Inflammatory macrophage (primary cell): ENCODE measurements at regions not wholly inside any gene's neighbourhood (a gene's known extent, or its start where the extent isn't known, plus 50 kb on each side); places are given as distances from the start of the nearest gene placed in this dataset.
A peak's percentile ranks its signal among the peaks of the same experiment; 100 is the strongest.

ENCODE experiments used
- DNase-seq, 2 donors: peaks; one replicate each; pipeline ENCODE4 v3.0.0-alpha.2; 2020 to 2022

DNA sequence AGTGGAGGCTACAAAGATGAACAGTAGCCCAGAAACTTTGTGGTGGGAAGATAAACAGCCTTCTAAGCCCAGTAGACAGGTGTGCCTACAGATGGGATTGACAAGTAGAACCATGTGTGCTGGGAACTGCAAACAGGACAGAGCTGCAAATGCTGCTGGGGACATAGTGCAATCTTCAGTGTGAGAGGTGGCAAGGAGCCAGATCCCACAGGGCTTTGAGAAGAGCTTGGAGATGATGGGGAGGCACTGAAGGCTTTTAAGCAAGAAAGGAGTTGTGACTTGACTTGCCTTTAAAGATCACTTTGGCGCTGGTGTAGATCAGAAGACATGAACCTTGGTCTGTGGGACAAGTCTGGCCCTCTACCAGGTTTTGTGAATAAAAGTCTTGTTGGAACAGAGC, 675.2 kb downstream of the ACTL7B start:
- DNase-seq, result no peak

DNA sequence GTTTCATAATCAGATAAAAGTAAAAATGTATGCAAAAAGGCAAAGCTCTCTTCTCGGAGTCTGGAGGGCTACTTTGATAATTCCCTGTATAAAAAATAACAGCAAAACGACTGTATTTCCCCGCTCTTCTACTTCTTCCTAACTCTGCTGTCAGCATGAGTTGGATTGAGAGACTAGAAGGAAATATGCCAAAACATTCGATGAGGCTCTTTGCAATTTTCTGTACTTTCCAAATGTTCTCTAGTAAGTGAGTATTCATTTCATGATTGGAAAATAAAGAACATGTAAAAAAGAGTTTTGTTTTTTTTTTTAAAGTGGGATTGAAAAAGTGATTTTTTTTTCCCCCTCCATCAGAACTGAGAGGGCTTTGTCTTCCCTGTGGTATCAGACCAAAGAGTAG, 677.5 kb downstream of the ACTL7B start:
- DNase-seq, result no peak

DNA sequence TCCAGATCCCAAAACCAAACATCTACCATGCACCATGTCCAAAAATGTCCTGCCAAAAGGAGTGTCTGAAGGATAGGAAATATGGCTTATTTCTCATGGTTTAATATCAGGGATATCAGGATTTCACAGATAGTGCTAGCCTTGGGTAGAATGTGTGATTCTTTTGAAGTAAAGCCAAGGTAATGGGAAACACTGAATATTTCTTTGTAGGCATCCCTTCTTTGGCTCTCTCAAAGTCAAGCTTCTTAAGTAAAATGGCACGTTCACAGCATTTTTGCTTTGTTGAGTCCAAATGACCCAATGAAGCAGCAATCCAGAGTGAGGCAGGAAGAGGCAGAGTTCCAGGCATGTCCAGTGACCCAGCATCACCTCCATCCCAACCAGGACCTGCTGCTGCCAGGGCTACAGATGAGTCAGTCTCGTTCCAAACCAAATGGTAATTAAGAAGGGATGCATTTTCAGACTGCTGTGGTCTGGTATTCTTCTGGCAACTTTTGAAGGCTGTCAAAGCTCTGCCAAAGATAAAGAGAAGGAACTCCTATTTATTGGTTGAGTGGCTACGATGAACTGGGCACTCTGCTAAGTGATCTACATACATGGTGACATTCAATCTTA, 678.8 kb upstream of the KLF4 start:
- DNase-seq, result no peak

DNA sequence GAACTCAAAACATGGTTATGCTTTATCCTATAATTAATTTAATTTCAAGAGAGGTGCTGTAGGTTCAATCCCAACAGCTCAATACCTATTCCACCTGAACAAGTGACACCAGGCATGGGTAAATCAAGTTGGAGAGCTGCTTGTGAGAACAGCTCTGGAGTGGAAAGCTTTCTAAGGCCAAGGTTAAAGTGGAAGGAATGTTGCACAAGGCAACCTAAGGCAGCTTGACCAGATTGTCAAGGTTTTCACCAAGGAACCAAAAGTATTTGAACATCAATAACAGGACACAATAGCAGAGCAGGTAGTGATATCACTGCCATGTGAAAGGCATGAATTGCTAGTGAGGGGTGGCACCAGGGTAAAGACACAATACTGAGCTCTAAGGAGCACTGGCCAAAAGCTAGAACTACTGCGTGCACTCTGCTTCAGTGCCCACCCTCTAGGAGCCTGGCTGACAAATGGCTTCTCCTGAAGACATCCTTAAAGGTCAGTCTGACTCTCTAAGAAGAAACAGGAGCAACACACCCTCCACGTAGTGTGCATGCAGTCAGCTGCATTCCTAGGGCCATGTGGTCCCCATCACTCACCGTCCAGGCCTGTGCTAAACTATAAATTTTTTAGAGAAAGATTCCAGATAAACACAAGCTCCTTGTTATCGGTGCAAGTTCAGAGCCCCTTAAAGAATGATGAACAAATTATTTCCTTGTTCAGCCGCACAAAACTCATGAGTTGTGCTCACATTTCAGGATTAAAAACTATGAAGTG, 677.7 kb upstream of the KLF4 start:
- no peak for DNase-seq

DNA sequence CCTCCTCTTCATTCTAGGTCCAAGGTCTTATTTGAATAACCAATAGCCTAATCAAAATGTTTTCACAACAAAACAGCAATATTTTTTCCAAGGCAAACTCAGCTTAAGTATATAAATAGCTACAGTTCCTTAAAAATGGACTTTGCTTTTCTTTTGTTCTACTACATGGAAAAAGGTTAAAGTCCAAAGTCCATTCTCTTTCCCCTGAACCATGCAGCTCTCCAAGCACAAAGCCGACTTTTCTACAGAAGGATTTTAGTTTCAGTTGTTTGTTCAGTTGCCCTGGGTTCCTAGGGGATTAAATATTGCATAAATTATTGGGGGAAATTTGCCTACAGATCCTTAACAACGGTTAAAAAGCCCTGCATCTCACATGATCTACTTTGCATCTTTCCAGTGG, 677.0 kb upstream of the KLF4 start:
- no peak for DNase-seq

DNA sequence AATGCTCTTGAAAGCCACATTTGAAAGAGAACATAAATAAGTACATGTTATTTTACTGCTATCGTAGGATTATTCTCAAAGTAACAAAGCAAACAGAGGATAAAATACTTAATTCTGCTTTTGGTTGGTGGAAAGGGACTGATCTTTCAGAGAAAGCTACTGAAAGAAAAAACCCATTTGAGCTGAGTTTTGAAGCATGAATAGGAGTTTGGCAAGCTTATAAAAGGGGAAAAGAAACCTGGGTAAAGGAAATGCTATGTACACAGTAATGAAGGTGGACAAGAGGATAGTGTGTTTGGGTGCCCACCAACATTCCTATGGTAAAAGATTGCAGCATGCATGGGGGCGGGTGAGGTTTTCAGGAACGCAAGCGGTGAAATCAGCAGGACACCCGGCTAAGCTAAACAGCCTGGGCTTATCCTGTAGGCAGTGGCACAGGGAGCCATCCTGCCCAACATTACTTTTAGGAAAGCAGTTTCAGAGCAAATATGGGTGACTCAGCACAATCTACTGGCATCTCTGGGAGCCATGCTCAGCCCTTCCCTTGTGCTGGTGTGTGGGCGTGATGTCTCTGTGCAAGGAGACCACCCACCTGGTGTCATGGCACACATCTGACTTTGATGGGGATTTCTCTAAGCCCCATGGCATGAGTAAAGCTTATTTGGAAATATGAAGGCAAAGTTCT, 673.9 kb upstream of the KLF4 start:
- peak; percentile 28 to 60 for DNase-seq

DNA sequence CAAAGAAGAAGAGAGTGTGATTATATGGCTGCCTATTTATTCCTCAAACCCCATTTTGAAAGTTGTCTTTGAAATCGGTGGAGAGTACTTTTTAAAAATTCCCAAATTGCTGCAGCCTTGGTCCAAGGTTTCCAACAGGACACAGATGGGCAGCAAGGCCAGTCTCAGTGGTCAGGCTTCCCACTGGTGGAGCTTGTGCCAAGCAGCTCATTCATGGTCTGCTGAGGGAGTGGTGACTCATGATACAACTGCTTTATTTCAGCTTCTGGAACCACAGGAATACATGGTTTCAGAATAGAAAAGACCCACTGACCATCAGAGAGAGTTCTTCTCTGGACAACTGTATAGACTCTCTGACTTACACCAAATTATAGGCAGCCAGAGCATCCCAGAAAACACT, 673.1 kb upstream of the KLF4 start:
- peak in 1 of 2 donors; percentile 24 for DNase-seq

DNA sequence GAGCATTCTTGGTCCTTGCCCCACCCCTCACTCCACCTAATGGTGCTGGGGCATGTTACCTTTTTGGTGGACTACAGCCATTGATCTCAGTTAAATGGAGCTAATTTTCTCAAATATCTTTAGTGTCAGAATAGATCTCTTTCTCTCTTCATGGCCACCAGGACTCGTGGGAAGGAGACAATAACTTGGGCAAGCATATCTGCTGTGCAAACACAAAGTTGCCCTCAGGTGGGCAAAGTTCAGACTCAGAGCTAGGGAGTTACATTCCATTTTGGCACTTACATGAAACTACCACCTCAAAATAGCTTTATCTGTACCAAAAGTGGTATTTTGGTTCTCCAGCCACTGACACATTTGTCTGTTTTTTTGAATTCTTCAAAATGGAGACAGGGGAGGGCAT, 671.9 kb upstream of the KLF4 start:
- no peak for DNase-seq

DNA sequence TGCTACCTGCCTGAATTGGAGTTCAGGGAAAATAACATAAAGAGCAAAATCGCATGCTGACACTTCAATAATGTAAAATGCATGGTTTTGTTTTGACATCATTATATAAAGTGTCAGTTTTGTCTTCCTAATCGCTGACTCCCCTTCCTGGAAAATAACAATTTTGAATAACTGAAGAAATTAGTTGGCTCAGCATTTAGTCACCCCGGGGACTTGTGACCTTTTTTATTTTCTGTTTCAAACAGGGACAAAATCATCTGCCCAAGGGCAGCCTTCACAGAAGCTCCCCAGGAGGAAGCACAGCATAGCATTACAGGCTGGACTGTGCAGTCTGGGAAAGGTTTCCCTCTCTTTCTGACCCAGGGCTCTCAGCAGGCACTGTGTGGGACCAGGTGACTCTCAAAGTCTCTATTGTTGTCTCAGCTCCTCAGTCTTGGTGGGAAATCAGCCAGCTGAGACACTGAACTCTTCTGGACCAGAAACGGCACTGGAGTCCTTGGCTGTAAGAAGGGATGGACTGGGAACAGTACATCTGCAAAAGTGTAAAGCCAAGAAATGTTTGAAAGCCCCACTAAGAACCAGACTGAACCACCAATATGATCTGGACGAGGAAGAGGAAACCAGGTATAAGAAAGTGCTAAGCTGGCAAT, 671.3 kb upstream of the KLF4 start:
- DNase-seq, result no peak

DNA sequence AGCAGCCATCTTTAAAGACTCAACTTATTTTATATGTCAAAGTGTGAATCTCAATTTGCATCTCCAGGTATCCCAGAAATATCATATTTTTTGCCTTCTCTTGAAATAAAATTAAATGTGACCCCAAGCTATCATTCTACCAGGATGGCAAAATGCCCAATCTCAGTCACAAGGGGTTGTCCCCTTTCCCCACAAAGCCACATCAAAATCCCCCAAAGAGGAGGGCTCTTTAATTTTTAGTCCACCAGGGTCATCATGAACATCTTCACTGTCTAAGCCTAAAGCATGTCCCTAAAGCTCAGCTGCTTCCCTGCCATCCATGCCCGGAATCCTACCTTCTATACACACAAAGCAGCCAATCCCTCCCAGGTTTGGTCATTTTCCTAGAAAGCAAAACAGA, 670.5 kb upstream of the KLF4 start:
- DNase-seq, result no peak

DNA sequence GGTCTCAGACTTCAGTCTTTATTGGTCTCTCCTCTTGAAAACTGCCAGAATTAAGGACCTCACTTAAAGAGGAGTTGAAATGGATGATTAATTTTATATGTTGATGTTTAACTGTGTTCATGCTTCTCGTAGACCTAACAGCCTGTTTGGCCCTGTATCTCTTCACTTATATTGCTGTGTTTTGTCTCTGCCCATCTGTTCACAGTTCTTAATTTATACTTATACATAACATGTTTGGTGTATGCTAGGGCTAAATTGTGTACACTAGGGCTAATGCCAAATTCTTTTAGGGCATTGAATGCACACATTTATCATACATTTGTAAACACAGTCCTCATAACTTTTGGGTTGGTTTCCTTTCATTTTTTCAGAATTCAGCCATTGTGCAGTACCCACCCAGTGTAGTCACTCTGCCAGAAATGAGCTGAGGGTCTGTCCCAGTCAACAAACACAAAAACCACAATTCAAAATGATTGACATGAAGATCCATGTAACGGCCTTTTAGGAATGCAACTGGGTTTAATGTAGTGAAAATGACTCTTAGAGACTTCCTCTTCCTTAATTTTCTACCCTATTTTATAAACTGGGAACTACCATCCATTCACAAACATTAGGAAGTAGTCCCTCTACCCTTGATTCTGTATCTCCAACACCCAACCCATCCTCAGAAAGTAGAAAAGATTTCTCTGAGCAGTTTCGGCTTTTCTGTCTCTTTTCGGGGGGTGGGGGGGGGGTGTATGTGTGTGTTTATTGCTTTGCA, 668.8 kb upstream of the KLF4 start:
- DNase-seq, result peak in 1 of 2 donors; percentile 48

DNA sequence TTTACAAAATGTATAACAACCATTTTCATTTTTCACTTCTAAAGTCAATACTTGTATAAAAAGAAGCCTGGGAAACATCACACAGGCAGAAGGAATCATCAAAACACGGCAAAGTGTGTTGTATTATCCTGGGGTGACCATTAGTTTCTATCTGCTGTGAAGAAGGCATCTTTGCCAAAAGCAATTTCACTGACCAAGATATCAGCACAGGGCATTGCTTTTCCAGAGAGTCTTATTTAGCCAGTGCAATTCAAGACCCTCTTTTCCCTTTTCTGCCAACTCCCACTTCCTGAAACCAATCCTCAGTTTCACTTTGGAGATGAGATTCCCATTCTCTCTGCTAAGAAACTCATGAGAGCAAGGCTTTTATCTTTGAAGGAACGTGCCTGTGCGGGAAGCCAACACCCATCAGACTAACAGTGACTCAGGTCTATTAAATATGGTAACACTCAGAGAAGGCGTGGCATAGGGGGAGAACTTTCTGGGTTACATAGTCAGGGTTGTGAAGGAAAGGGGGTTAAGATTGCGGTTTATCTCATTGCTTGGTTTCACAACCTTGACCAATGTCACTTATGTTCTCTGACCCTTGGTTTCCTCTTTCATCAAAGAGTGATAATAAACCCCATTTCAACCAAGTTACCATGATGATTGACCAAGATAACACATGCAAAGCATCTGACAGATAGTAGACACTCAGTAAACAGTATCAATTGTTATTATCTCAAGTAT, 666.9 kb upstream of the KLF4 start:
- peak; percentile 62 to 75 for DNase-seq

DNA sequence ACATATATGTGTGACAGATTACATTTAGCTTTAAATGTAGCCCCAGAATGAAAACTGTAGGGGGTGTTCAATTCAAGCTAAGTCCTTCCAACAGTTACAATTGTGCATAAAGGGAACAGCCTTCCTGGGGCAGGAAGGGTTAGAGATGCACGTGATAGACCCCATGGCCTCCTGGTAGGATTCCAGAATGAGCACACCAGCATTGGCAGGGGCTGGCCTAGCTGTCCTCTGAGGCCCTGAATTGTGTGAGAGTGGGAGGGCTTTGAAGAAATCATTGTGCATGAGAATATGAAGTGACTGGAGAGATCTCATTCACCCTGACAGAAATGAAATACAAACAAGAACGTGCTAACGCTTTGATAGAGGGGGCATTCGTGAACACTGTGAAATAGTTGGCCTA, 663.8 kb upstream of the KLF4 start:
- no peak for DNase-seq

DNA sequence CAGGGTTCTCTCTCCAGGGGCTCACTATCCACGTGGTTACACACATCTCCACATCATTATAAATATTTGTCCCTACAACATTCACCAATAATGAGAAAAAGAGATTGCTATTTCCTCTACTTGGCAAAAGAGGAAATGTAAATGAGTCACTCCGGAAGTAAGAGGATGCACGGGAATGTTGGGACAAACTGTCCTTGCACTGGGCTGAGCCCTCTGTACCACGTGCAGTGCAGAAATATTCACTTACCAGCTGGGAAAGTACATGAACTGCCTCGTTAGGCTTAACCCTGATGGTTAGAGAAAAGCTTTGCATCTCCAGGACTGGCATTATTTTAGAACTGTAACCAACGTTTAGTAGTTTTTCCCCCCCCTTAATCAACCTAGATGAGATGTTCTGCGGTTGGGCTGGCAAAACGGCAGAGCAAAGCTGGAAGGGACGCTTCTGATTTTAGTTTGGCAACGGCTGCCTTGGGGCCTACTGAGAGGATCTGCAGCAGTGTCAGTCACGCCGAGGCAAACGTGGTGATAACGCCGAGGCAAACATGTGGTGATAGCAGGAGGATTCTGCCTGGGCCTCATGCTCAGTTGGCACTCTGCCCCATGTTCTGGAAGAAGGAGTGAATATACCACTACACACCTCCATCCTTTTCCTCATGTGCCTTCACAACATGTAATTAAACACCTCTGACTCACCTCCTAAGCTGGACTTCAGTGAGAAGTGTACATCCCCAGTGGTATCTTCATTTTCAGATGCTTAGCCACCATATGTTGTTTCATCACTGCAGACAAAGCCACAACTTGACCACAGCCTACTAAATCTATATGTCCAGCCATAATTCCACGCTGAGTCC, 661.4 kb upstream of the KLF4 start:
- peak; percentile 14 to 42 for DNase-seq

DNA sequence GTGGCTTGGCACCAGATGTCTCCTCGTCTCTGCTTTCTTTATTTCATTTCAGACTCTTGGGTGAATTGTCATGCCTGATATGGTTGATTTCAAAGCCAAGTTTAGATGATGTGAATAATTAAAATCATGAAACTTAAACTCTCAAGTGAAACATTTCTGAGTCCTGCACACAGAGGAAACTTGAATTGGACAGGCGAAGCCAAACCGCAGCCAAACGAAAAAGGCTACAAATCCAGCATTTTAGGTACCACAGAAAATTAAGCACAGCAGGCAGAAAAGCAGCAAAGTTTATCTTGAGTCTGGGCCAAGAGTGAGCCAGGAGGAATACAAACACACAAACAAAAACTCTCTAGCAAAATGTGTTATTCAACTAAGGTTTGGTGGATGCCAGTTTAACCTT, 659.8 kb upstream of the KLF4 start:
- DNase-seq, result no peak

DNA sequence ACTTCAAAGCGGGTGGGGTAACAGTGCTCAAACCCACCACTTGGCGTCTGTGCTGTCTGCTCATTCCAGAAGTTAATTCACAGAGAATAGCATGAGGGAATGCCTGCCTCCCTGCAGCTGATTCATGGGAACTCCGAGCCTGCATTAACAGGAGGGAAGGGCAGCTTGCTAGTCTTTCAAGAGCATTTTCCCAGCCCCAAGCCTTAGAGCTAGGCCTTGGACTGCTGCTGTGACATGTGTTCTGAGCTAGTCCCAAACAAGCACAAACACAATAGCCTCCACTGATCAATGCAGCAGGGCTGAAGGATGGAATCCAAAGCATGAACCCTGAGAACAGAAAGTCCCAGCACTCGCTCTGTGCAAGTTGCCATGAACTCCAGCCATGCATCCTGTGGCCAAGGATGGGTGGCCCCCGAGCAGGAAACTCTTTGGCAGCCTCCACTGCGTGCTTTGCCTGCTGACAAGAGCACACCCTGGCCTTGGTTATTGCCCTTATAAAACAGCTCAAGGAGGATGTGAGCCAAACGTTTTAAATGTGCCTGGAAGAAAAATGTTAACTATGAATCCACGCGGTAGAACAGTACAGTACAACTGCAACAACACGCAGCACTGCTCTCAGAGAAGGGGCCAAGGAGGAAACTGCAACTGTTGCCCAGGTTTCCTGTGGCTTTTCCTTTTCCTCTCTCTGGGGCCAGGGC, 653.1 kb upstream of the KLF4 start:
- DNase-seq, result no peak

DNA sequence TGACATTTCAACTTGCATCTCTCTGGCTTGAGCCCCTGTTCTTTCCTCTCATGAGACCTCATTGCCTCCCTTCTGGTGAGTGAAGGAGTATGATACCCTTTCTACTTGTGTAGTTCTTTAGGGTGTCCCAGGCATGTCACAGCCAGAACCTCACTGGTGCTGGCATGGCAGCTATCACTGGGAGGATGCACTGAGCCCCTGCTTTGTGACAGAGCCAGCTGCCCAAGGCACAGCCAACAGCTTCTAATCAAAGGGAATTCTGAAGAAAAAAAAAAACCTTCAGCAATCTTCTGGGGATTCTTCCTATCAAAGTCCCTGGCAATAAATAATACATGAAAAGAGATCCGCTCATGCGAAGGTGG, 652.6 kb upstream of the KLF4 start:
- no peak for DNase-seq

DNA sequence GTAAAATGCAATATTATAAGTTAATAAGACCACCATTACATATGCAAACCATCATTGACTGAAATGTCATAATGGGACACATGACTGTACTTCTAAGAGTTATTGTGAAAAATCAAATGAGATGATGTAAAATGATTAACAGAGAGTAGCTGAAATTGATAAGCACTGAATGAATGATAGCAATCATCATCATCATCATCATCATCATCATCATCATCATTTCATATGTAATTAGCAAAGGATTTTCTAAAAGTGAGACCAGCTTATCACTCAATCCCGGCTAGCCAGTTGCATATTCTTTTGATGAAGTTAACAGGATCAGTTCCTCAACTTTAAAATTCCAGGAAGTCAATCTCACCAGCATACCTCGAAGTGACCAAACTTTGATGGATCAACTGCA, 650.3 kb upstream of the KLF4 start:
- DNase-seq, result no peak

DNA sequence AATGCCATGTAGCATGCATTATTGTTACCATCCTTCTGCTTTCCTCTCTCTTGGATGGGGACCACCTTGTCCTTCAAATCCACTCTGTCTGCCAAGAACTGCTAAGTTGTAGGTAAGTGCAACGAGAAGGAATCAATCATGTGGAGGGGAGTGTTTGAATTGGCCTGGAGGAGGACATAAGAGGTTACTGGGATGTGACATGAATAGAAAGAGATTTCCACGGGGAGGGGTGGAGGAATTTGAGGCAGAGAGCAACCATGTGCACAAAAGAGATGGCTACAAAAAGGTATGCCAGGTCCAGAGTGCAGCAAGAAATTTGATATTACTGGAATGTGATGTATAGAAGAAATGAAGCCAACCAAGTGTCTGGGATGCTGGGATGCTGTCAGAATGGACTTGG, 648.9 kb upstream of the KLF4 start:
- DNase-seq, result no peak

DNA sequence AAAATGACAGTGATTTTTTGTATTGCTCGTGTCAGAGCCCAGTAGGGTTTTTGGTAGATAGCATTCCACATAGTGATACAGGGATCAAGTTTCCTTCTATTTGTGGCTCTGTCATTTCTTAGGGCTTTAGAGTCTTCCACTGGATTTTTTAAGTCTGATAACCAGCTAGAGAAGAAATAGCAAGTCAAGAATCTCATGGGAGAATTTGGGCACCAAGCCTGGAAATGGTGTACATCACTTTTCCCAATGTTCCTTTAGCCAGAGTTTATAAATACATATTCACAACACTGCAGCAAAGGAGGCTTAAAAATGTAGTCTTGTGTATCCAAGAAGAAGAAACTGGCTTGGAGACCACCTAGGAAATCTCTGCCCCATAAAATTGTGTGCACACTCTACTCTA, 647.1 kb upstream of the KLF4 start:
- DNase-seq, result no peak
